ENCODE measurements at regions not wholly inside any gene's neighbourhood (a gene's known extent, or its start where the extent isn't known, plus 50 kb on each side); places are given as distances from the start of the nearest gene placed in this dataset.

DNA sequence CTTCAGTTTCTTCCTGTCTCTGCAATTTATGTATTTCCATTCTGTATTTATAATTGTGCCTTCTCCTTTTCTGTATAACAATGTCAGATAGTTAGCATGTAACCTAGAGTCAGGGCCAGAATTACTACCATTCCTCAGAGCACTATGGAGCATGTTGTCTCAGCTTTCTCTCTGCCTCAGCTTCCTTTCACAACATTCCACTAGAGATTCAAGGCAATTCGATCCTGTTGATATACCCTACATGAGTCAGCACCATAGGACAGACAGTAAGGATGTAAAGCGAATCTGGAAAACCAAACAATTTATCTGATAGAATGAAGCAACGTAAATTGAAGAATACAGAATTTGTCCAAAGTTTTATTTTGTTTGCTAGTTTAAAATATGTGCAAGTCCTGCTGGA lies 728.3 kb upstream of the SEMA6A start:
- no peak for DNase-seq (ENCODE audit: low read depth)
- Histone ChIP-seq H3K27me3 (ENCODE audit: control insufficient read depth, insufficient read depth, low read length) (no peaks in the 10 kb centered on the region), H3K4me3 (ENCODE audit: low read depth, low read length) (no peak overlapping the region), H3K36me3 (ENCODE audit: control insufficient read depth, insufficient read depth, low read length) (no peaks in the 10 kb centered on the region)
- TF ChIP-seq, protein P1, sequence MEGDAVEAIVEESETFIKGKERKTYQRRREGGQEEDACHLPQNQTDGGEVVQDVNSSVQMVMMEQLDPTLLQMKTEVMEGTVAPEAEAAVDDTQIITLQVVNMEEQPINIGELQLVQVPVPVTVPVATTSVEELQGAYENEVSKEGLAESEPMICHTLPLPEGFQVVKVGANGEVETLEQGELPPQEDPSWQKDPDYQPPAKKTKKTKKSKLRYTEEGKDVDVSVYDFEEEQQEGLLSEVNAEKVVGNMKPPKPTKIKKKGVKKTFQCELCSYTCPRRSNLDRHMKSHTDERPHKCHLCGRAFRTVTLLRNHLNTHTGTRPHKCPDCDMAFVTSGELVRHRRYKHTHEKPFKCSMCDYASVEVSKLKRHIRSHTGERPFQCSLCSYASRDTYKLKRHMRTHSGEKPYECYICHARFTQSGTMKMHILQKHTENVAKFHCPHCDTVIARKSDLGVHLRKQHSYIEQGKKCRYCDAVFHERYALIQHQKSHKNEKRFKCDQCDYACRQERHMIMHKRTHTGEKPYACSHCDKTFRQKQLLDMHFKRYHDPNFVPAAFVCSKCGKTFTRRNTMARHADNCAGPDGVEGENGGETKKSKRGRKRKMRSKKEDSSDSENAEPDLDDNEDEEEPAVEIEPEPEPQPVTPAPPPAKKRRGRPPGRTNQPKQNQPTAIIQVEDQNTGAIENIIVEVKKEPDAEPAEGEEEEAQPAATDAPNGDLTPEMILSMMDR (IDR thresholded peaks at IDR 0.05; ENCODE audit: insufficient read depth, low read length, poor library complexity, severe bottlenecking), result no peak

DNA sequence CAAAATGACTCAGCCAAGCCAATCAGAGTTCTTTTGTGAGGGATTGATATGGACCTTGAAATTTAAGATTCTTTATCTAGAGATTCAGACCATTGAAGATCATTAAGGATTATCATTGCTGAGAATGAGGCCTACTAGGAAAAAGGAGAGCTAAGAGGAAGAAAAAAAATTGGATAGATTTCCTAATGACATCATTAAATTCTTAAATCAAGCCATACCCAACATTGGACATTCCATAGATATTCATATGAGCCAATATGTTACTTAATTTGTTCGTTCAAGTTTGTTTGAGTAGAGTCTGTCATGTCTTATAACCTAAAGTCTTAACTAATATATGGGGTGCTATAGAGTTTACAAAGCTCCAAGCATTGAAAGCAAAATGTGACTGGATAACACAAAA lies 727.9 kb upstream of the SEMA6A start:
- H3K36me3 ChIP-seq (ENCODE audit: control insufficient read depth, insufficient read depth, low read length), result no peaks in the 10 kb centered on the region
- H3K27me3 ChIP-seq (ENCODE audit: control insufficient read depth, insufficient read depth, low read length), result no peaks in the 10 kb centered on the region
- TF ChIP-seq, protein P1 (IDR thresholded peaks at IDR 0.05; ENCODE audit: insufficient read depth, low read length, poor library complexity, severe bottlenecking), result no peak
- no peak for DNase-seq (ENCODE audit: low read depth)
- no peak overlapping the region for H3K4me3 ChIP-seq (ENCODE audit: low read depth, low read length)

DNA sequence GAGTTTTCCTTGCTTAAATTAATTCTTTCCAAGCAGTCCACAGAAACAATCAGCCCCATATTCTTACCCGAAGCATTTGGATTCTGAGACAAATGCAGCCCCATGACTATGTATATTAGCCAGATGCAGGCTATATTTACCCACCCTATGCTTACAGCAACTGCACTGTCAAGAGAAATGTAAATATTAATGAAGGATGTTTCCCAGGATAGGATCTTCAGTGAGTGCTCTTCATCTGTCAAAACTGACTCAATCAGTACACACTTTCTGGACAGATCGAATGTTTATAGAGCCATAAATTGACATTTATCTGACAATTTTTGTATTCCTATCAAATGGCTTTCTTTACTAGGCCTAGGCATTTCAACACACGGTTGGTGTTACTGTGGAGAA lies 725.3 kb upstream of the SEMA6A start:
- no peak overlapping the region for H3K4me3 ChIP-seq (ENCODE audit: low read depth, low read length)
- no peak for DNase-seq (ENCODE audit: low read depth)
- no peaks in the 10 kb centered on the region for H3K36me3 ChIP-seq (ENCODE audit: control insufficient read depth, insufficient read depth, low read length)
- H3K27me3 ChIP-seq (ENCODE audit: control insufficient read depth, insufficient read depth, low read length), result no peaks in the 10 kb centered on the region
- TF ChIP-seq, protein P1 (IDR thresholded peaks at IDR 0.05; ENCODE audit: insufficient read depth, low read length, poor library complexity, severe bottlenecking), result no peak

DNA sequence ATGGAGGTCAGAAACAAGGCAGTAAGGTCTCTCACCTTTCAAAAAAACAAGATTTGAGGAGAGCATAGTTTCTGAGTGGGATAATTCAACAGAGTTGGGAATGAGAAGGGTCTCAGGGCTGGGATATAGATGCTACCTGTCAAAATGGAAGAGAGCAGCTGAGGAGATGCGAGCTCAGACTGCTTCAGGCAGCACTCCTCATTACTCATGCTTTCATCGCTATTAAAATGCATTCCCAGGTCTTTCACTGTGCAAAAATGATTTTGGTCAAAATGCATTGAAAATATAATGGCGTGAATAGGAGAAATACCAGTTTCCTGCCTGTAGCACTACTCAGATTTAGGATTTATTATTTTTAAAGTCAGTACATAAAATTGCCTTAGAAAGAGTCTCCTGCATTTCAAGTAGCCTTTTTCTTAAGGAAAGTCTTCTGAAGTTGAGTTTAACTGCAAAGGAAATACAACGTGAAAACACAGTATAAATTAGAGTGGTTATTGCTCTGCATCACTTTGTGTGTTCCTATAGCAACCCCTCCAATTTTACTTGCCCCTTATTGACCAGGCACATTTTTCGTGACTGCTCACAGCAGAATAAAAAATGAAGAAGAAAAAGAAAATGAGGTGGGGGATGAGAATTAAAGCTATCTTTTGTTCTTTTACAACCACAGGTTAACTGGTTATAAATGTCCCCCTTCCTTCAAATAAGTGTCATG lies 724.8 kb upstream of the SEMA6A start:
- Histone ChIP-seq H3K4me3 (ENCODE audit: low read depth, low read length) (no peak overlapping the region), H3K27me3 (ENCODE audit: control insufficient read depth, insufficient read depth, low read length) (no peaks in the 10 kb centered on the region), H3K36me3 (ENCODE audit: control insufficient read depth, insufficient read depth, low read length) (no peaks in the 10 kb centered on the region)
- DNase-seq (ENCODE audit: low read depth), result no peak
- TF ChIP-seq, protein P1 (IDR thresholded peaks at IDR 0.05; ENCODE audit: insufficient read depth, low read length, poor library complexity, severe bottlenecking), result no peak

DNA sequence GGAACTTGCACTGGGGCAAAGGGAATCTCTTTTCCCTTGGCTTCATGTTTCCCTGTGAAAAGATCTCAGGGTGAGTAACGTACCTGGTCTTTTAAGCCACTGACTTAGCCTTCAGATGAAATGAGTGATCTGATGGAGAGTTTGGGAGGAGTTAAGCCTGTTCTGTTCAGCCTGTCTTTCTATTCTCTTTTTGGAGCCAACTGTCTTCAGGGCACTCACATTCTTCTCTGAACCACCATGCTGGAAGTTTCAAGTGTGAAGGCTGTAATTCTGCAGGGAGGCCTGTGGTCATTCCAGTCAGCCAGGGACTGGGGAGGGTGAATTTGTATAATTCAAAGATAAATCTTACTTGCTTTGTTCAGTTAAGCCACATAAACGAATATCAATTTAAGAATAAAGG lies 722.2 kb upstream of the SEMA6A start:
- H3K4me3 ChIP-seq (ENCODE audit: low read depth, low read length), result no peak overlapping the region
- TF ChIP-seq, protein P1 (IDR thresholded peaks at IDR 0.05; ENCODE audit: insufficient read depth, low read length, poor library complexity, severe bottlenecking), result no peak
- no peaks in the 10 kb centered on the region for H3K27me3 ChIP-seq (ENCODE audit: control insufficient read depth, insufficient read depth, low read length)
- no peaks in the 10 kb centered on the region for H3K36me3 ChIP-seq (ENCODE audit: control insufficient read depth, insufficient read depth, low read length)
- no peak for DNase-seq (ENCODE audit: low read depth)

DNA sequence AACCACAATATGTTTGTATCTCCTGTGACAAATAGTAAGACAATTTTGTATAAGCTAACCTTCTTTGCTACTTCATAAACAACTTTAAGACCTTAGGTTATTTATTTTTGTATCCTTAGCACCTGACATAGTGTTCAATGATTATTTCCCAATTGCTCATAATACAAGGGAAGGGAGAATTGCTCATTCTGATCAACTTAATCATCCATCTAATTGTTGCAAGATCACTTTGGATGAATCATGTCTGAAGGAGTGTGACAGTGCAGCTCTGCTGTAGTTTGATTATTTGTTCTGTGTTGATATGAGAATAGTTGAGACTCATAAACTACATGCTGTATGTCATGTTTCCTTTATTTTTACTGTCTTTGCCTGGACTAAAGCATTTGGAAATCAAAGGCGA lies 721.3 kb upstream of the SEMA6A start:
- Histone ChIP-seq H3K36me3 (ENCODE audit: control insufficient read depth, insufficient read depth, low read length) (no peaks in the 10 kb centered on the region), H3K27me3 (ENCODE audit: control insufficient read depth, insufficient read depth, low read length) (no peaks in the 10 kb centered on the region), H3K4me3 (ENCODE audit: low read depth, low read length) (no peak overlapping the region)
- no peak for DNase-seq (ENCODE audit: low read depth)
- TF ChIP-seq, protein P1 (IDR thresholded peaks at IDR 0.05; ENCODE audit: insufficient read depth, low read length, poor library complexity, severe bottlenecking), result no peak

Measured in kidney epithelial cell (primary cell).